ENCODE measurements at regions not wholly inside any gene's neighbourhood (a gene's known extent, or its start where the extent isn't known, plus 50 kb on each side); places are given as distances from the start of the nearest gene placed in this dataset.
"Not testable (repeated sequence)": the region's sequence is repeated elsewhere in the genome, so short reads cannot be mapped to it uniquely, and the experiment has no call there.

DNA sequence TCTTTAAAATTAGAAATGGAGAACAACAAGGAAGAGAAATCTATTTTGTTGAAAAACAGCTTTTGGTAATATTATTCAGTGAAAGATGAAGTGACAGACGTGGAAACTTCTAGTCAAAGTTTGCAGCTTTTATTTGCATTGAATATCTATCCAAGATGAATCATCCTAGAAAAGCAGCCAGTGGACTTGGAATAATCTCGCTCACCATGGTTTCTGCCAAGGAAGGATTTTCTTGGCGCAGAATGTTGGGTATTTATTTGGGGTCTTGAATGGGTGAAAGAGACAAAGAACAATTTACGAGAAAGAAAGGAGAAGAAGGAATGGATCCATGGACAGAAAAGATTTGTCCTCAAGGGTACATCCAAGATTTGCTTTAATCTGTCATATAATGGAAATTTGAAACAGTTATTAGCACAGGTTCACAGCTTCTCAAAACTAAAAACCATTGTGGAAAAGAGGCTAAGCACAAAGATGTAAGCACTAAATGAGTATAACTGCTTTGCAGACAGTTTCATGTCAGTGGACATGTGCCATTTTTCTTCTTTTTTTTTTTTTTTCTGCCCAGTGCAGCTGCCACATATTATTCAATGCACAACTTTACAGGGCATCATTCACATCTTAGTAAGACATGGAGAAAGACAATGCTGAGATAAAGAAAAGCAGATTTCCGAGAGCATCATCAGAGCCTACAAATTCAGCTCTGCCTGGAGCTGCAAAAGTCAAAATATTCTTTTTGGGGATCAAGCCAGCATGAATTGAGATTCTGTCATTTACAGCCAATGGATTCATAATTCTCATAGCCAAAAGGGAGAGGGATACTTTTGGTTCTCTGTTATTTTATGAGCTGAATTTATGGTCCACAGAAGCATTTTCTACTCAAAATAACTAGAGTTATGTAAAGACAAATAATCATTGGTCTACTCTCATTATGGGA lies 333.7 kb downstream of the DAD1 start:
- Histone ChIP-seq H3K4me3 (ENCODE audit: low read length in 3 of 3) (no peak overlapping the region), H3K9me3 (ENCODE audit: control insufficient read depth in 3 of 3, low read length in 3 of 3) (no peaks in the 10 kb centered on the region), H3K27me3 (ENCODE audit: control insufficient read depth in 3 of 3, insufficient read depth in 3 of 3, low read length in 3 of 3) (no peaks in the 10 kb centered on the region), H3K27ac (ENCODE audit: low read depth, low read length) (no peak overlapping the region), H3K4me1 (ENCODE audit: control insufficient read depth in 3 of 3, insufficient read depth in 3 of 3, low read length in 3 of 3) (peaks cover 0 to 4% (median 0%) of the 10 kb centered on the region in 3 donors), H3K36me3 (ENCODE audit: control insufficient read depth in 3 of 3, insufficient read depth in 3 of 3, low read length in 3 of 3) (no peaks in the 10 kb centered on the region), H3K9ac (ENCODE audit: low read depth in 1 of 3, low read length in 3 of 3) (no peak overlapping the region)

- no peaks in the 10 kb centered on the region for H3K36me3 ChIP-seq (ENCODE audit: control insufficient read depth in 3 of 3, insufficient read depth in 3 of 3, low read length in 3 of 3)
- H3K9me3 ChIP-seq (ENCODE audit: control insufficient read depth in 3 of 3, low read length in 3 of 3) = no peaks in the 10 kb centered on the region
- H3K27me3 ChIP-seq (ENCODE audit: control insufficient read depth in 3 of 3, insufficient read depth in 3 of 3, low read length in 3 of 3) = no peaks in the 10 kb centered on the region
- H3K9ac ChIP-seq (ENCODE audit: low read depth in 1 of 3, low read length in 3 of 3) = no peak overlapping the region
- H3K4me1 ChIP-seq (ENCODE audit: control insufficient read depth in 3 of 3, insufficient read depth in 3 of 3, low read length in 3 of 3) = peaks cover 0 to 4% (median 0%) of the 10 kb centered on the region in 3 donors
- H3K27ac ChIP-seq (ENCODE audit: low read depth, low read length) = no peak overlapping the region
- no peak overlapping the region for H3K4me3 ChIP-seq (ENCODE audit: low read length in 3 of 3)
Observed at GRCh38 chr14:22252686-22253085, 336.3 kb downstream of the DAD1 start.

DNA sequence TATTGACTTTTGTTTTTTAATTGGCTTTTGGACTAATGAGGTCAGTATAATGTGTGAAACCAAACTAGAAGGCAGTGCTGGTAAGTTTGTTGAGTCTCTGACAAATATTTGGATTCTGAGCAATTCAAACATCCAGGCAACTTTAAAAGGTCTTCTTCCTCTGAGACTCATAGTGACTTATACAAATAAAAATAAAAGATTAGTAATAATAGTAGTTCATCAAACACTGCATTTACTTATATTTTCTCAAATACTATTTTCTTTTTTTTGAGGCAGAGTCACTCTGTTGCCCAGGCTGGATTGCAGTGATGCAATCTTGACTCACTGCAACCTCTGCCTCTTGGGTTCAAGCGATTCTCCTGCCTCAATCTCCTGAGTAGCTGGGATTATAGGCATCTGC lies 337.9 kb downstream of the DAD1 start:
- Histone ChIP-seq H3K27me3 (ENCODE audit: control insufficient read depth in 3 of 3, insufficient read depth in 3 of 3, low read length in 3 of 3) (no peaks in the 10 kb centered on the region), H3K9me3 (ENCODE audit: control insufficient read depth in 3 of 3, low read length in 3 of 3) (no peaks in the 10 kb centered on the region), H3K9ac (ENCODE audit: low read depth in 1 of 3, low read length in 3 of 3) (no peak overlapping the region), H3K36me3 (ENCODE audit: control insufficient read depth in 3 of 3, insufficient read depth in 3 of 3, low read length in 3 of 3) (no peaks in the 10 kb centered on the region), H3K4me1 (ENCODE audit: control insufficient read depth in 3 of 3, insufficient read depth in 3 of 3, low read length in 3 of 3) (peaks cover 0 to 4% (median 0%) of the 10 kb centered on the region in 3 donors), H3K27ac (ENCODE audit: low read depth, low read length) (no peak overlapping the region), H3K4me3 (ENCODE audit: low read length in 3 of 3) (no peak overlapping the region)

GRCh38 chr14:22249770-22250169 lies 339.3 kb downstream of the DAD1 start:
- no peak overlapping the region for H3K9ac ChIP-seq (ENCODE audit: low read depth in 1 of 3, low read length in 3 of 3)
- no peaks in the 10 kb centered on the region for H3K27me3 ChIP-seq (ENCODE audit: control insufficient read depth in 3 of 3, insufficient read depth in 3 of 3, low read length in 3 of 3)
- H3K27ac ChIP-seq (ENCODE audit: low read depth, low read length) = no peak overlapping the region
- H3K4me3 ChIP-seq (ENCODE audit: low read length in 3 of 3) = no peak overlapping the region
- peaks cover 0 to 4% (median 0%) of the 10 kb centered on the region in 3 donors for H3K4me1 ChIP-seq (ENCODE audit: control insufficient read depth in 3 of 3, insufficient read depth in 3 of 3, low read length in 3 of 3)
- H3K36me3 ChIP-seq (ENCODE audit: control insufficient read depth in 3 of 3, insufficient read depth in 3 of 3, low read length in 3 of 3) = no peaks in the 10 kb centered on the region
- H3K9me3 ChIP-seq (ENCODE audit: control insufficient read depth in 3 of 3, low read length in 3 of 3) = no peaks in the 10 kb centered on the region

DNA sequence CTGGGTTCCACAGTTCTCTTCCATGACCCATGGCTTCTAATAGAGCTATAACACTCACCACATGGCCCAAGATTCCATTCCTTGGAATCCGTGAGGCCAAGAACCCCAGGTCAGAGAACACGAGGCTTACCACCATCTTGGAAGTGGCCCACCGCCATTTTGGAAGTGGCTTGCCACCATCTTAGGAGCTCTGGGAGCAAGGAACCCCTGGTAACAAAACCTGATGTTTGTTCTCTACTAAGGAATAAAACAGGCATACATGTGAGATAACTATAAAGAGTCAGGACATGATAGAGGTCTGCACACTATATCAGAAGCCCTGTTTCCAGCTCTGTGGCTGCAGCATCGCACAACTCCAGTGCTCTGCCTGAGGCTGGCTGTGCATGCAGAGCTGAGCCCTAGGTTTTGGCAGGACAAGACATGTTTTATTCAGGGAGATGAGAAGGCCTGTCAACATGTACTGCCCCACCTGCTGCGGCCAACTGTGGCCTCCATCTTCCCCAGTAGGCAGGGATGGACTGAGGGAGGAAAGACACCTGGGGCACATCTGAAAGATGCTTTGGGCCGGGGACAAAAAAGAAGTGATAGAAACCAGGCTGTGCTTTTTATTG lies 344.9 kb downstream of the DAD1 start:
- Histone ChIP-seq H3K27me3 (ENCODE audit: control insufficient read depth in 3 of 3, insufficient read depth in 3 of 3, low read length in 3 of 3) (no peaks in the 10 kb centered on the region), H3K4me3 (ENCODE audit: low read length in 3 of 3) (no peak overlapping the region), H3K9ac (ENCODE audit: low read depth in 1 of 3, low read length in 3 of 3) (no peak overlapping the region), H3K4me1 (ENCODE audit: control insufficient read depth in 3 of 3, insufficient read depth in 3 of 3, low read length in 3 of 3) (no peaks in the 10 kb centered on the region), H3K36me3 (ENCODE audit: control insufficient read depth in 3 of 3, insufficient read depth in 3 of 3, low read length in 3 of 3) (no peaks in the 10 kb centered on the region), H3K27ac (ENCODE audit: low read depth, low read length) (no peak overlapping the region), H3K9me3 (ENCODE audit: control insufficient read depth in 3 of 3, low read length in 3 of 3) (no peaks in the 10 kb centered on the region)

- H3K9me3 ChIP-seq (ENCODE audit: control insufficient read depth in 3 of 3, low read length in 3 of 3) = not testable (repeated sequence)
Observed at GRCh38 chr14:22238320-22238719, 350.7 kb downstream of the DAD1 start.

DNA sequence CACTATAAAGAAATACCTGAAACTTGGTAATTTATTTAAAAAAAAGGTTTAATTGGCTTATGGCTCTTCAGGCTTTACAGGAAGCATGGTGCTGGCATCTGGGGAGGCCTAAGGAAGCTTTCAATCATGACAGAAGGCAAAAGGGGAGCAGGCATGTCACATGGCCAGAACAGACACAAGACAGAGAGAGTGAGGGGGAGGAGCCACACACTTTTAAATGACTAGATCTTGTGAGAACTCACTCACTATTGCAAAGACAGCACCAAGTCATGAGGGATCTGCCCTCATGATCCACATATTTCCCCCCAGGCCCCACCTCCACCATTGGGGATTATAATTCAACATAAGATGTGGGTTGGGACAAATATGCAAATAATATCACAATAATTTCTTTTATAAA lies 355.6 kb downstream of the DAD1 start:
- Histone ChIP-seq H3K27ac (ENCODE audit: low read depth, low read length) (no peak overlapping the region), H3K9ac (ENCODE audit: low read depth in 1 of 3, low read length in 3 of 3) (no peak overlapping the region), H3K4me1 (ENCODE audit: control insufficient read depth in 3 of 3, insufficient read depth in 3 of 3, low read length in 3 of 3) (no peaks in the 10 kb centered on the region), H3K36me3 (ENCODE audit: control insufficient read depth in 3 of 3, insufficient read depth in 3 of 3, low read length in 3 of 3) (no peaks in the 10 kb centered on the region), H3K27me3 (ENCODE audit: control insufficient read depth in 3 of 3, insufficient read depth in 3 of 3, low read length in 3 of 3) (no peaks in the 10 kb centered on the region), H3K9me3 (ENCODE audit: control insufficient read depth in 3 of 3, low read length in 3 of 3) (no peaks in the 10 kb centered on the region), H3K4me3 (ENCODE audit: low read length in 3 of 3) (no peak overlapping the region)

More at GRCh38 chr14:22238320-22238719, 350.7 kb downstream of the DAD1 start:
- H3K27me3 ChIP-seq (ENCODE audit: control insufficient read depth in 3 of 3, insufficient read depth in 3 of 3, low read length in 3 of 3); H3K36me3 ChIP-seq (ENCODE audit: control insufficient read depth in 3 of 3, insufficient read depth in 3 of 3, low read length in 3 of 3); H3K4me3 ChIP-seq (ENCODE audit: low read length in 3 of 3); H3K4me1 ChIP-seq (ENCODE audit: control insufficient read depth in 3 of 3, insufficient read depth in 3 of 3, low read length in 3 of 3); H3K9ac ChIP-seq (ENCODE audit: low read depth in 1 of 3, low read length in 3 of 3); H3K27ac ChIP-seq (ENCODE audit: low read depth, low read length): not testable (repeated sequence)

- Histone ChIP-seq H3K4me1 (ENCODE audit: control insufficient read depth in 3 of 3, insufficient read depth in 3 of 3, low read length in 3 of 3) (no peaks in the 10 kb centered on the region), H3K27ac (ENCODE audit: low read depth, low read length) (no peak overlapping the region), H3K4me3 (ENCODE audit: low read length in 3 of 3) (no peak overlapping the region), H3K36me3 (ENCODE audit: control insufficient read depth in 3 of 3, insufficient read depth in 3 of 3, low read length in 3 of 3) (no peaks in the 10 kb centered on the region), H3K9ac (ENCODE audit: low read depth in 1 of 3, low read length in 3 of 3) (no peak overlapping the region), H3K9me3 (ENCODE audit: control insufficient read depth in 3 of 3, low read length in 3 of 3) (no peaks in the 10 kb centered on the region), H3K27me3 (ENCODE audit: control insufficient read depth in 3 of 3, insufficient read depth in 3 of 3, low read length in 3 of 3) (no peaks in the 10 kb centered on the region)
Observed at GRCh38 chr14:22232933-22233332, 356.1 kb downstream of the DAD1 start.

DNA sequence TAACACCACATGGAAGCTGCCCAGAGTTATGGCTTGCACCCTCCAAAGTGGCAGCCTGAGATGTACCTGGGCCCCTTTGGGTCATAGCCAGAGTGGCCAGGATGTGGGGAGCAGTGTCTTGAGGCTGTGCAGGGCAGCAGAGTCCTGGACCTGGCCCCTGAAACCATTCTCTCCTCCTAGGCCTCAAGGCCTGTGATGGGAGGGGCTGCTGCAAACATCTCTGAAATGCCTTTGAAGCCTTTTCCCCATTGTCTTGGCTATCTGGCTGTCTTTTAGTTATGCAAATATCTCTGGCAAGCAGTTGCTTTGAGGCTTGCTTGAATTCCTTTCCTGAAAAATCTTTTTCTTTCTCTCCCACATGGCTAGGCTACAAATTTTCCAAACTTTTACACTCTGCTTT lies 356.5 kb downstream of the DAD1 start:
- Histone ChIP-seq H3K4me1 (ENCODE audit: control insufficient read depth in 3 of 3, insufficient read depth in 3 of 3, low read length in 3 of 3) (no peaks in the 10 kb centered on the region), H3K9me3 (ENCODE audit: control insufficient read depth in 3 of 3, low read length in 3 of 3) (no peaks in the 10 kb centered on the region), H3K27me3 (ENCODE audit: control insufficient read depth in 3 of 3, insufficient read depth in 3 of 3, low read length in 3 of 3) (no peaks in the 10 kb centered on the region), H3K36me3 (ENCODE audit: control insufficient read depth in 3 of 3, insufficient read depth in 3 of 3, low read length in 3 of 3) (no peaks in the 10 kb centered on the region), H3K27ac (ENCODE audit: low read depth, low read length) (no peak overlapping the region), H3K9ac (ENCODE audit: low read depth in 1 of 3, low read length in 3 of 3) (no peak overlapping the region), H3K4me3 (ENCODE audit: low read length in 3 of 3) (no peak overlapping the region)

DNA sequence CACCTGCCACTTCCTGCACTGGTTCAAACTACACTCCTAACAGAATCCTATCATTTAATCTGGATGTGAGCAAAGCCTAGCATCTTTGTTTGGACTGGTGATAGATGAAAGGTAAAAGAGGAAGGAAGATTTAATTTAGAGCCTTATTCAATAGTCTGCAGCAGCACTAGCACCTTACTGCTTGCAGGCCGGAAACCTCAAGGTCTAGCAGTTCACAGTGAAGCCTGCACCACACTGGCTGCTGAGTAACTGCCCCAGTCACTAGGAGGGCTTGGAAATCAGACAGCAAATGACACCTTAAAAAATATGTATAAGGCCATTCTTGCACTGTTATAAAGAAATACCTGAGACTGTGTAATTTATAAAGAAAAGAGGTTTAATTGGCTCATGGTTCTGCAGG lies 358.0 kb downstream of the DAD1 start:
- no peaks in the 10 kb centered on the region for H3K9me3 ChIP-seq (ENCODE audit: control insufficient read depth in 3 of 3, low read length in 3 of 3)
- no peak overlapping the region for H3K9ac ChIP-seq (ENCODE audit: low read depth in 1 of 3, low read length in 3 of 3)
- no peaks in the 10 kb centered on the region for H3K4me1 ChIP-seq (ENCODE audit: control insufficient read depth in 3 of 3, insufficient read depth in 3 of 3, low read length in 3 of 3)
- H3K4me3 ChIP-seq (ENCODE audit: low read length in 3 of 3) = no peak overlapping the region
- no peak overlapping the region for H3K27ac ChIP-seq (ENCODE audit: low read depth, low read length)
- H3K36me3 ChIP-seq (ENCODE audit: control insufficient read depth in 3 of 3, insufficient read depth in 3 of 3, low read length in 3 of 3) = no peaks in the 10 kb centered on the region
- no peaks in the 10 kb centered on the region for H3K27me3 ChIP-seq (ENCODE audit: control insufficient read depth in 3 of 3, insufficient read depth in 3 of 3, low read length in 3 of 3)

All from skeletal muscle tissue (tissue), 3 donors.